Activated CD8-positive, alpha-beta T cell treated with anti-CD3 and anti-CD28 coated beads, Interleukin-2, amount 10 ng/mL, durations not matched to agents 7 days and 5 days (primary cell): ENCODE measurements at regions not wholly inside any gene's neighbourhood (a gene's known extent, or its start where the extent isn't known, plus 50 kb on each side); places are given as distances from the start of the nearest gene placed in this dataset.

Source experiments
- ATAC-seq: fragments of 150-1000 bp; cut with Tn5 transposase; one replicate; pipeline ENCODE4 v1.10.0; 2021; ENCODE audit warnings: moderate library complexity
- CTCF ChIA-PET: fragments of 350-600 bp; sonication (Branson Sonifier 250); formaldehyde crosslinking; loops from one replicate; lab custom pipeline; 2021; ENCODE audit warnings: antibody characterized with exemption; lab: Charles Lee
- POLR2A ChIA-PET: fragments of 350-600 bp; sonication (Branson Sonifier 250); formaldehyde crosslinking; loops from one replicate; lab custom pipeline; 2021; ENCODE audit warnings: antibody characterized with exemption; lab: Charles Lee
- DNase-seq: peaks from one replicate; pipeline ENCODE4 v3.0.0-alpha.2; 2020
- H3K27ac Mint-ChIP-seq: one replicate; pipeline ENCODE4 v1.8.0; 2021; ENCODE audit warnings: mild to moderate bottlenecking, mixed read lengths
- H3K27me3 Mint-ChIP-seq: one replicate; pipeline ENCODE4 v1.8.0; 2021; ENCODE audit warnings: low read depth, mixed read lengths
- H3K36me3 Mint-ChIP-seq: one replicate; pipeline ENCODE4 v1.8.0; 2021; ENCODE audit warnings: low read depth, mixed read lengths
- H3K4me1 Mint-ChIP-seq: one replicate; pipeline ENCODE4 v1.8.0; 2021; ENCODE audit warnings: low read depth, mixed read lengths
- H3K4me3 Mint-ChIP-seq: one replicate; pipeline ENCODE4 v1.8.0; 2021; ENCODE audit warnings: mild to moderate bottlenecking, mixed read lengths
- H3K9me3 Mint-ChIP-seq: one replicate; pipeline ENCODE4 v1.8.0; 2022; ENCODE audit warnings: mixed read lengths; ENCODE audit not compliant: insufficient read depth

GRCh38 chr15:69880571-69881301, 217.0 kb downstream of the TLE3 start:
- Mint-ChIP-seq H3K4me1 (no peaks in the 10 kb centered on the region), H3K27ac (no peak overlapping the region), H3K36me3 (no peaks in the 10 kb centered on the region), H3K27me3 (peaks cover 12% of the 10 kb centered on the region), H3K4me3 (no peak overlapping the region), H3K9me3 (peaks cover 7% of the 10 kb centered on the region)
- CTCF ChIA-PET, result no interaction called here
- DNase-seq (no peak), ATAC-seq (no peak)
- POLR2A ChIA-PET, result no interaction called here

GRCh38 chr15:69881302-69881670, 216.4 kb downstream of the TLE3 start:
- POLR2A ChIA-PET, result no interaction called here
- no peak for ATAC-seq
- no peaks in the 10 kb centered on the region for H3K36me3 Mint-ChIP-seq
- H3K9me3 Mint-ChIP-seq, result peaks cover 7% of the 10 kb centered on the region
- no peaks in the 10 kb centered on the region for H3K4me1 Mint-ChIP-seq
- DNase-seq, result no peak
- H3K27me3 Mint-ChIP-seq, result peaks cover 12% of the 10 kb centered on the region
- H3K4me3 Mint-ChIP-seq, result no peak overlapping the region
- H3K27ac Mint-ChIP-seq, result no peak overlapping the region
- CTCF ChIA-PET, result no interaction called here

DNA sequence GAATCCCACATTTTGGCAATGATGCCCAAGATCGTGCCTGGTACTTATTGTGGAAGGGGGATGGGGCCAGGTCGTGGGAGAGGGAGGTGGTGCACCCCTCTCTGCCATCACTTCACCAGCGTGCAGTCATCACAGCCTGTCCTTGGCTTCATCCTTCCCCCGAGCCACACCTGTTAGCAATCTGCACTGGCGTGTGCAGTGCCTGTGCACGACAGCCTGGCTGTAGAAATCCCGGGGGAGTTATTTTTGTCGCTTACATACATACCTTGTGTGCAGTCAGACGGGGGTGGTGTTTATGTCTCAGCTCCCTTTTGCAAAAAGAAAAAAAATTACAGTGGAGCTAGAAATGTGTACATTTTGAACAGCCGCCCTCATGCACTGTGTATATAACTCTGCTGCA, 216.0 kb downstream of the TLE3 start:
- Mint-ChIP-seq H3K27me3 (peaks cover 12% of the 10 kb centered on the region), H3K4me3 (no peak overlapping the region), H3K27ac (no peak overlapping the region), H3K9me3 (peaks cover 7% of the 10 kb centered on the region), H3K36me3 (no peaks in the 10 kb centered on the region), H3K4me1 (no peaks in the 10 kb centered on the region)
- ATAC-seq (no peak), DNase-seq (no peak)
- CTCF ChIA-PET, result no interaction called here
- POLR2A ChIA-PET, result no interaction called here

DNA sequence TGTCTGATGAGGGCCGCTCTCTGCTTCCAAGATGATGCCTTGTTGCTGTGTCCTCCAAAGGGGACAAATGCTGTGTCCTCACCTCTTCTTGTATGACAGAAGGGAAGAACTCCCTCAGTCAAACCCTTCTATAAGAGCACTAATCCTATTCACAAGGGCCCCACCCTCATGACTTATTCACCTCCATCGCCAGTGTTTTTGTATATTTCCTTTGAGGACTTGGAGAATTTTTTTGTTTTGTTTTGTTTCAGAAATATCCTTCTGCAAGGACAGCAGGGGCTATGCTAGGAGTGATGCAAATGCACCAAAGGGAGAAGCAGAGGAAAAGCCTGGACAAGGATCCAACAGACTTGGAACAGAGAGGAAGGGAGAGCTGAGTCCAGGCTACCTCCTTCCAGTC, 214.4 kb downstream of the TLE3 start:
- Mint-ChIP-seq H3K27ac (peak overlapping the region; percentile 6), H3K9me3 (peaks cover 7% of the 10 kb centered on the region), H3K4me1 (no peaks in the 10 kb centered on the region), H3K36me3 (no peaks in the 10 kb centered on the region), H3K27me3 (peaks cover 21% of the 10 kb centered on the region), H3K4me3 (no peak overlapping the region)
- no peak for DNase-seq
- ChIA-PET CTCF (interaction anchor here (0.7 kb wide), 1 partner anchor 15 kb away, joined by 3 read pairs; no protein-coding TSS in a partner anchor), POLR2A (no interaction called here)
- ATAC-seq, result no peak

DNA sequence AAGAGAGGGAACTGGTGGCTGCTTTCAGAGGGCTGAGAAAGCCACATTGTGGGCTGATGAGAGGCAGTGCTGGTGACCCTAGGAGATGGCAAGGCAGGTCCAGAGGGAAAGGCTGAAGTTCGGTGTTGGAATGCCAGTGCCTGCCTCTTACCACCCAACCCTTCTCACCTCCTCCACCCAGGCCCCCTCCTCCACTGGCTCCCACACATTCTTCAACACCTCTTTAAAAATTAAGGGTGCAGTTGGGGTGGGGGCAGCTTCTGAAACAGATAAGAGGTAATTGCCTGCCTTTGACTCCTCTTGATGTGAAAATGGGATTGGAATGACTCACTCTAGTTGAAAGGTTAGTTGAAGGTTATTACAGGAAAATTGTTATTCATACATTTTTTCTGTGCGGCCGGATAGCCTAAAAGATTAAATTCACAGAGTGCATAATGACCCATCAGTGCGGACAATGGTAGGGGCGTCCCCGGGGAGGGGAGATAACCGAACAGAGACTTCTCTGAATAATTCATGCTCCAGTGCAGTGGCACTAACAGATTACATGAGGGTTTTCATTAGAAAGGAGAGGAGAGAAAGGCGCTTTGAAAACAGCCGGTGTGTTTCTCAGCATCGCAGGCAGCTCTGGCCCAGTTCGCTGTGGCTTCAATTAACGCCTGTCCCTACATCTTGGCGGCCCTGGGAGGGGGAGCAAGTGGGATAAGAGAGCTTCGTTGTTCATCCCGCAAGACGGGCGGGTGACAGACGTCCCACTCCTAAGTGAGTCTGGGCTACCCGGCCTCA, 212.4 kb downstream of the TLE3 start:
- Mint-ChIP-seq H3K27me3 (peaks cover 27% of the 10 kb centered on the region), H3K4me1 (peaks cover 3% of the 10 kb centered on the region), H3K36me3 (no peaks in the 10 kb centered on the region), H3K4me3 (no peak overlapping the region), H3K9me3 (peaks cover 7% of the 10 kb centered on the region), H3K27ac (no peak overlapping the region)
- DNase-seq, result no peak
- no peak for ATAC-seq
- ChIA-PET POLR2A (no interaction called here), CTCF (no interaction called here)

GRCh38 chr15:69887009-69887408, 210.7 kb downstream of the TLE3 start:
- Mint-ChIP-seq H3K9me3 (peaks cover 6% of the 10 kb centered on the region), H3K27ac (no peak overlapping the region), H3K4me1 (peaks cover 3% of the 10 kb centered on the region), H3K4me3 (no peak overlapping the region), H3K27me3 (peaks cover 29% of the 10 kb centered on the region), H3K36me3 (no peaks in the 10 kb centered on the region)
- DNase-seq, result no peak
- ChIA-PET POLR2A (no interaction called here), CTCF (interaction anchor here (1.4 kb wide), 1 partner anchor 11 kb away, joined by 3 read pairs; no protein-coding TSS in a partner anchor)
- ATAC-seq, result no peak

DNA sequence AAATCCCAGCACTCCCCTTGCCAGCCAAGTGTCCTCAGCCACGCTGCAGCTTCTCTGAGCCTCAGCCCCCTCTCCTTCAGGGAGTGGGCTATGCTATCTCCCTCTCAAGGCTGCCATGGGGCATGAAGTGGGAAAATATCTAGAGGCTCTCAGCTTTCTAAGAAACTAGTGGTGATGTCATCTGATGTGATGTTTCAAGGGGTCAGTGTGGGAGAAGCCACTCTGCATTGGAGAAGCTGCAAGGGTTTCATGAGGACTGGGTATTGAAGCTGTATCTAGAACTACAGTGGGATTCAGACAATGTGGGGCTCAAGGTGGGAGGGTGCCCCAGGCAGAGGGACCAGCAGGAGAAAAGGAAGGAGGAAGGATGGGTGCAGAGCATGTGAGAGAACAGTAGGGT, 210.2 kb downstream of the TLE3 start:
- peaks cover 6% of the 10 kb centered on the region for H3K9me3 Mint-ChIP-seq
- DNase-seq, result no peak
- ChIA-PET CTCF (interaction anchor here (1.4 kb wide), 1 partner anchor 10 kb away, joined by 3 read pairs; no protein-coding TSS in a partner anchor), POLR2A (no interaction called here)
- ATAC-seq, result no peak
- peaks cover 3% of the 10 kb centered on the region for H3K4me1 Mint-ChIP-seq
- H3K36me3 Mint-ChIP-seq, result no peaks in the 10 kb centered on the region
- H3K4me3 Mint-ChIP-seq, result no peak overlapping the region
- H3K27ac Mint-ChIP-seq, result no peak overlapping the region
- H3K27me3 Mint-ChIP-seq, result peaks cover 26% of the 10 kb centered on the region

DNA sequence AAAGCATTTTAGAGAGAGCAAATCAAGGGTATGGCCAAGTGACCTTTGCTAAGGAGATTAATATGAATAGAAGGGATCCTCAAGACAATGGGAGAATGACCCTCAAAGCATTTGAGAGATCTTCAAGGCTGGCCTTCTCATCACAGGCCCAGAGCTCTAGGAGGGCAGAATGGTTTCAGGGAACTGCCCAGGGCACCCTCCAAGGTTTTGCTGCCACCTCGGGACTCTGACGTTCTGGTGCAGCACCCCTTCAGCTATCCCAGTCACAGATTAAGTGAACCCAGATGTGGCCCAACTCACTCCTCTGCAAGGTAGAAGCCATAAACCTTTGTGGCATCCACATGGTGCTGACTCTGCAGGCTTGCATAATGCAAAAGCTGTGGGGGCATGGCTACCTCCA, 209.3 kb downstream of the TLE3 start:
- H3K27ac Mint-ChIP-seq, result no peak overlapping the region
- H3K36me3 Mint-ChIP-seq, result no peaks in the 10 kb centered on the region
- CTCF ChIA-PET, result no interaction called here
- no peak overlapping the region for H3K4me3 Mint-ChIP-seq
- H3K9me3 Mint-ChIP-seq, result peaks cover 6% of the 10 kb centered on the region
- POLR2A ChIA-PET, result no interaction called here
- H3K27me3 Mint-ChIP-seq, result peaks cover 25% of the 10 kb centered on the region
- DNase-seq, result no peak
- ATAC-seq, result no peak
- peaks cover 3% of the 10 kb centered on the region for H3K4me1 Mint-ChIP-seq

DNA sequence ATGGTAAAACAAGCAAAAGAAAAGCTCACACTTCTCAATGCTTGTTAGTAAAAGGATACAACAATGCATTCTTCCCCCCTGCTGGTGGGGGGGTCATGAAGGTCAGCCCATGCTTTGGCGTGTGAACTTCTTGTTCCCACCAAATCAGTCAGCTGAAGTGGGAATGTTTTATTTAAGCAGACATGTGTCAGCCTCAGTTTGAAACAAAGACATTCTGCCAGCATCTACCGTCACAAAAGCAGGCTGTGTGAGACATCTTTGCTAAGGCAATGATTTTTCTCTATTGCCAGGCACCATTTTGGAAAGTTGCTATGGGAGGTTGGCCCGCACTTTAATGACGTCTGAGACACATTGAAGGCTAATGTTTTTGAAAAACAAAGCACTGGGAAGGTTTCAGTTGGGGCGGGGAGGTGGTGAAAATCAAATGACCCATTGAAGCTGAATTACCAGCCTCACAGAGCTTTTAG, 206.6 kb downstream of the TLE3 start:
- no peaks in the 10 kb centered on the region for H3K36me3 Mint-ChIP-seq
- CTCF ChIA-PET, result no interaction called here

GRCh38 chr15:69891606-69892005, 206.1 kb downstream of the TLE3 start:
- Mint-ChIP-seq H3K36me3 (no peaks in the 10 kb centered on the region), H3K4me1 (peaks cover 3% of the 10 kb centered on the region), H3K9me3 (peaks cover 4% of the 10 kb centered on the region), H3K4me3 (no peak overlapping the region), H3K27me3 (peaks cover 43% of the 10 kb centered on the region), H3K27ac (no peak overlapping the region)
- DNase-seq (no peak), ATAC-seq (no peak)
- ChIA-PET POLR2A (no interaction called here), CTCF (no interaction called here)

More for the DNA sequence above, 206.6 kb downstream of the TLE3 start:
- no peak for ATAC-seq
- Mint-ChIP-seq H3K9me3 (peaks cover 4% of the 10 kb centered on the region), H3K27ac (no peak overlapping the region), H3K4me3 (no peak overlapping the region), H3K4me1 (peaks cover 3% of the 10 kb centered on the region), H3K27me3 (peaks cover 39% of the 10 kb centered on the region)
- DNase-seq, result no peak
- POLR2A ChIA-PET, result no interaction called here

GRCh38 chr15:69892351-69892750, 205.4 kb downstream of the TLE3 start:
- no peak for DNase-seq
- ChIA-PET CTCF (no interaction called here), POLR2A (no interaction called here)
- H3K27ac Mint-ChIP-seq, result no peak overlapping the region
- H3K27me3 Mint-ChIP-seq, result peaks cover 44% of the 10 kb centered on the region
- H3K4me1 Mint-ChIP-seq, result peaks cover 3% of the 10 kb centered on the region
- ATAC-seq, result no peak
- H3K9me3 Mint-ChIP-seq, result peaks cover 4% of the 10 kb centered on the region
- H3K4me3 Mint-ChIP-seq, result no peak overlapping the region
- no peaks in the 10 kb centered on the region for H3K36me3 Mint-ChIP-seq

- H3K27ac Mint-ChIP-seq, result no peak overlapping the region
- H3K4me3 Mint-ChIP-seq, result no peak overlapping the region
- H3K36me3 Mint-ChIP-seq, result no peaks in the 10 kb centered on the region
- ChIA-PET CTCF (no interaction called here), POLR2A (no interaction called here)
- peaks cover 46% of the 10 kb centered on the region for H3K27me3 Mint-ChIP-seq
- H3K9me3 Mint-ChIP-seq, result peaks cover 4% of the 10 kb centered on the region
- peaks cover 3% of the 10 kb centered on the region for H3K4me1 Mint-ChIP-seq
- no peak for DNase-seq
- ATAC-seq, result no peak
These were observed 204.6 kb downstream of the TLE3 start for GRCh38 chr15:69893086-69893485.
